ENCODE measurements at regions not wholly inside any gene's neighbourhood (a gene's known extent, or its start where the extent isn't known, plus 50 kb on each side); places are given as distances from the start of the nearest gene placed in this dataset.

- no peak for TF ChIP-seq HDAC2 (CRISPR knock-in tag; IDR thresholded peaks at IDR 0.05)
- TF ChIP-seq NR2C2 (CRISPR knock-in tag; IDR thresholded peaks at IDR 0.05; ENCODE audit: borderline replicate concordance), result no peak
- no peak for TF ChIP-seq SP140L (CRISPR knock-in tag; IDR thresholded peaks at IDR 0.05; ENCODE audit: borderline replicate concordance)
- no peak for TF ChIP-seq RFXAP (CRISPR knock-in tag; IDR thresholded peaks at IDR 0.05; ENCODE audit: borderline replicate concordance)
- no peak for TF ChIP-seq CEBPB (IDR thresholded peaks at IDR 0.05; ENCODE audit: borderline replicate concordance, low read depth, low read length)
- TF ChIP-seq NFYB (CRISPR knock-in tag; IDR thresholded peaks at IDR 0.05), result no peak
- TF ChIP-seq CTCF (CRISPR knock-in tag; IDR thresholded peaks at IDR 0.05), result no peak
Observed at GRCh38 chr2:221130431-221130830, 441.7 kb downstream of the EPHA4 start.
